Keratinocyte (primary cell): ENCODE measurements at regions not wholly inside any gene's neighbourhood (a gene's known extent, or its start where the extent isn't known, plus 50 kb on each side); places are given as distances from the start of the nearest gene placed in this dataset.

ENCODE experiments used
- DNase-seq: peaks from one replicate; pipeline ENCODE4 v3.0.0-alpha.2; 2011; ENCODE audit warnings: low read depth, missing footprints, low spot score
- FAIRE-seq: peaks from 2 replicates; lab custom pipeline; 2011; peaks lifted over from hg19 to GRCh38; lab: Jason Lieb, UNC
- H2AFZ ChIP-seq: 2 replicates; pipeline ENCODE4 v1.6.0; 2012; ENCODE audit warnings: low read length, control low read depth, inconsistent platforms; ENCODE audit not compliant: control insufficient read depth
- H3K27ac ChIP-seq: 2 replicates; pipeline ENCODE4 v1.5.1; 2011; ENCODE audit warnings: low read length; ENCODE audit not compliant: control insufficient read depth, insufficient read depth
- H3K27me3 ChIP-seq: 3 replicates; pipeline ENCODE4 v1.6.0; 2011; ENCODE audit warnings: low read length; ENCODE audit not compliant: control insufficient read depth, insufficient read depth; ENCODE audit errors: extremely low read depth
- H3K36me3 ChIP-seq, 2 experiments: 2 replicates in 1 of 2; 3 replicates in 1 of 2; pipeline ENCODE4 v1.5.1; 2011; ENCODE audit warnings: low read length in 2 of 2, mild to moderate bottlenecking in 1 of 2; ENCODE audit not compliant: control insufficient read depth in 2 of 2, insufficient read depth in 2 of 2; ENCODE audit errors: extremely low read depth in 1 of 2
- H3K4me1 ChIP-seq: 3 replicates; pipeline ENCODE4 v1.5.1; 2011; ENCODE audit warnings: low read length; ENCODE audit not compliant: control insufficient read depth, insufficient read depth; ENCODE audit errors: extremely low read depth
- H3K4me2 ChIP-seq: 3 replicates; pipeline ENCODE4 v1.6.0; 2011; ENCODE audit warnings: low read depth, low read length; ENCODE audit not compliant: control insufficient read depth, insufficient read depth; ENCODE audit errors: extremely low read depth
- H3K4me3 ChIP-seq, 3 experiments: fragments of 200-600 bp in 1 of 3; sonication (generic) in 1 of 3; 2 replicates in 2 of 3; 3 replicates in 1 of 3; pipeline ENCODE4 v1.5.1; 2011 to 2016; ENCODE audit warnings: low read length in 3 of 3, mild to moderate bottlenecking in 3 of 3, control low read depth in 2 of 3, inconsistent platforms in 1 of 3, low read depth in 1 of 3, mixed read lengths in 1 of 3, mixed run types in 1 of 3, moderate library complexity in 1 of 3; ENCODE audit not compliant: control insufficient read depth in 2 of 3, insufficient read depth in 2 of 3; ENCODE audit errors: extremely low read depth in 1 of 3
- H3K79me2 ChIP-seq: 2 replicates; pipeline ENCODE4 v1.6.0; 2012; ENCODE audit warnings: low read length; ENCODE audit not compliant: control insufficient read depth, insufficient read depth
- H3K9ac ChIP-seq: 3 replicates; pipeline ENCODE4 v1.6.0; 2011; ENCODE audit warnings: low read length; ENCODE audit not compliant: control insufficient read depth, insufficient read depth; ENCODE audit errors: extremely low read depth
- H3K9me1 ChIP-seq: 3 replicates; pipeline ENCODE4 v1.6.0; 2011; ENCODE audit warnings: low read length; ENCODE audit not compliant: control insufficient read depth, insufficient read depth; ENCODE audit errors: extremely low read depth
- H3K9me3 ChIP-seq: 2 replicates; pipeline ENCODE4 v1.5.1; 2012; ENCODE audit warnings: low read depth, low read length; ENCODE audit not compliant: control insufficient read depth
- H4K20me1 ChIP-seq: 3 replicates; pipeline ENCODE4 v1.6.0; 2011; ENCODE audit warnings: low read length; ENCODE audit not compliant: control insufficient read depth, insufficient read depth; ENCODE audit errors: extremely low read depth
- CTCF ChIP-seq, 3 experiments: IDR thresholded peaks in 1 of 3; conservative IDR thresholded peaks in 1 of 3; optimal IDR thresholded peaks in 1 of 3; 2 replicates in 2 of 3; 3 replicates in 1 of 3; pipeline versions ENCODE3 to v1.5.1; 2011; ENCODE audit warnings: low read length in 3 of 3, mild to moderate bottlenecking in 3 of 3, moderate library complexity in 2 of 3, control low read depth in 1 of 3, inconsistent platforms in 1 of 3; ENCODE audit not compliant: insufficient read depth in 2 of 3; ENCODE audit errors: extremely low read depth in 1 of 3
- EZH2 ChIP-seq: IDR thresholded peaks from one replicate; pipeline ENCODE4 v1.6.1; 2012; ENCODE audit warnings: inconsistent platforms, mild to moderate bottlenecking, low read length, moderate library complexity
- dilution Hi-C: fragments of 300-500 bp; cut with MboI; formaldehyde crosslinking; loops from one replicate; pipeline ENCODE4 v1.7.0; 2020; ENCODE audit warnings: low sequenced_read_pairs; ENCODE audit not compliant: extremely low pct_ligation_motif_present

- DNase-seq (no peak), FAIRE-seq (no peak)
- no peaks in the 10 kb centered on the region for H3K9me1 ChIP-seq
- H3K4me2 ChIP-seq, result no peak overlapping the region
- dilution Hi-C loops, result no loop called here
- no peak overlapping the region for H3K27ac ChIP-seq
- H3K9me3 ChIP-seq, result no peaks in the 10 kb centered on the region
- no peak overlapping the region for H3K4me3 ChIP-seq
- no peaks in the 10 kb centered on the region for H3K27me3 ChIP-seq
- H3K9ac ChIP-seq, result no peak overlapping the region
- TF ChIP-seq EZH2, result no peak
- TF ChIP-seq CTCF (optimal IDR thresholded peaks at IDR 0.05 in 1 of 3, IDR thresholded peaks at IDR 0.05 in 1 of 3, conservative IDR thresholded peaks at IDR 0.05 in 1 of 3; ENCODE audit: extremely low read depth in 1 of 3, insufficient read depth in 2 of 3, low read length in 3 of 3), result no peak
- H4K20me1 ChIP-seq, result no peaks in the 10 kb centered on the region
- no peaks in the 10 kb centered on the region for H3K79me2 ChIP-seq
- no peaks in the 10 kb centered on the region for H3K36me3 ChIP-seq
- no peaks in the 10 kb centered on the region for H3K4me1 ChIP-seq
- no peak overlapping the region for H2AFZ ChIP-seq
Observed at GRCh38 chr3:1883534-1883933, 215.1 kb upstream of the CNTN4 start.

GRCh38 chr3:1892459-1892858 lies 206.2 kb upstream of the CNTN4 start:
- Histone ChIP-seq H3K79me2 (no peaks in the 10 kb centered on the region), H3K9ac (no peak overlapping the region), H4K20me1 (no peaks in the 10 kb centered on the region), H2AFZ (no peak overlapping the region), H3K4me3 (no peak overlapping the region), H3K4me1 (no peaks in the 10 kb centered on the region), H3K27ac (no peak overlapping the region), H3K9me3 (peaks cover 2% of the 10 kb centered on the region), H3K9me1 (no peaks in the 10 kb centered on the region), H3K27me3 (no peaks in the 10 kb centered on the region), H3K4me2 (no peak overlapping the region), H3K36me3 (no peaks in the 10 kb centered on the region)
- DNase-seq (no peak), FAIRE-seq (no peak)
- TF ChIP-seq EZH2, result no peak
- no peak for TF ChIP-seq CTCF (optimal IDR thresholded peaks at IDR 0.05 in 1 of 3, IDR thresholded peaks at IDR 0.05 in 1 of 3, conservative IDR thresholded peaks at IDR 0.05 in 1 of 3; ENCODE audit: extremely low read depth in 1 of 3, insufficient read depth in 2 of 3, low read length in 3 of 3)
- dilution Hi-C loops, result no loop called here
